H1 (cell line): ENCODE measurements at regions not wholly inside any gene's neighbourhood (a gene's known extent, or its start where the extent isn't known, plus 50 kb on each side); places are given as distances from the start of the nearest gene placed in this dataset.

Experiments used
- CTCF ChIA-PET: fragments of 300-600 bp; sonication (Branson Sonifier 250); formaldehyde crosslinking; loops from one replicate; lab custom pipeline; 2021; ENCODE audit not compliant: partially characterized antibody; lab: Charles Lee
- POLR2A ChIA-PET: fragments of 300-600 bp; sonication (Branson Sonifier 250); formaldehyde crosslinking; loops from one replicate; lab custom pipeline; 2021; ENCODE audit warnings: inconsistent platforms; ENCODE audit not compliant: partially characterized antibody; lab: Charles Lee
- DNase-seq, 2 experiments: peaks; one replicate each; pipeline versions ENCODE4 v3.0.0 to v3.0.0-alpha.2; 2010 to 2022; ENCODE audit warnings: low spot score in 2 of 2, low read depth in 1 of 2, mixed read lengths in 1 of 2
- FAIRE-seq: peaks from 2 replicates; lab custom pipeline; 2011; peaks lifted over from hg19 to GRCh38; lab: Jason Lieb, UNC
- H2AFZ ChIP-seq: 2 replicates; pipeline ENCODE4 v1.8.1; 2012; ENCODE audit warnings: low read length, inconsistent platforms
- H2AK5ac ChIP-seq: 2 replicates; pipeline ENCODE4 v1.6.1; 2013; ENCODE audit warnings: low read depth, low read length
- H2BK120ac ChIP-seq: replicated peaks from 2 replicates; pipeline ENCODE3; 2013; ENCODE audit warnings: low read depth, low read length, inconsistent platforms
- H2BK12ac ChIP-seq: 2 replicates; pipeline ENCODE4 v1.6.1; 2013; ENCODE audit warnings: low read depth, low read length
- H2BK15ac ChIP-seq: 2 replicates; pipeline ENCODE4 v1.6.1; 2013; ENCODE audit warnings: low read length
- H2BK20ac ChIP-seq: 2 replicates; pipeline ENCODE4 v1.6.1; 2013; ENCODE audit warnings: low read length
- H2BK5ac ChIP-seq: 2 replicates; pipeline ENCODE4 v1.6.1; 2013; ENCODE audit warnings: low read depth, low read length
- H3K14ac ChIP-seq: 2 replicates; pipeline ENCODE4 v1.6.1; 2013; ENCODE audit warnings: inconsistent platforms; ENCODE audit not compliant: insufficient read length
- H3K18ac ChIP-seq: 2 replicates; pipeline ENCODE4 v1.6.1; 2013; ENCODE audit warnings: low read length; ENCODE audit errors: extremely low read depth
- H3K23ac ChIP-seq: 2 replicates; pipeline ENCODE4 v1.6.1; 2013; ENCODE audit warnings: inconsistent platforms; ENCODE audit not compliant: insufficient read length
- H3K23me2 ChIP-seq: 2 replicates; pipeline ENCODE4 v1.6.1; 2013; ENCODE audit warnings: low read depth, low read length
- H3K27ac ChIP-seq: 2 replicates; pipeline ENCODE4 v1.6.1; 2011; ENCODE audit warnings: low read depth, low read length, inconsistent platforms
- H3K27me3 ChIP-seq, 4 experiments: replicated peaks in 1 of 4; 1 replicate in 1 of 4; 2 replicates in 3 of 4; pipeline versions ENCODE4 v1.6.1 to v1.8.1; 2011 to 2013; ENCODE audit warnings: low read length in 3 of 4, mild to moderate bottlenecking in 3 of 4, inconsistent platforms in 2 of 4, mixed read lengths in 2 of 4, moderate library complexity in 1 of 4; ENCODE audit not compliant: control insufficient read depth in 3 of 4, insufficient read depth in 3 of 4; ENCODE audit errors: extremely low read depth in 1 of 4
- H3K36me3 ChIP-seq, 4 experiments: 2 replicates each; pipeline versions ENCODE4 v1.6.1 to v1.8.1; 2011 to 2013; ENCODE audit warnings: mild to moderate bottlenecking in 4 of 4, low read length in 3 of 4, moderate library complexity in 2 of 4, control low read depth in 1 of 4, inconsistent platforms in 1 of 4; ENCODE audit not compliant: insufficient read depth in 4 of 4, control insufficient read depth in 2 of 4
- H3K4ac ChIP-seq: replicated peaks from 2 replicates; pipeline ENCODE3; 2013; ENCODE audit warnings: low read length, low read depth, mixed read lengths, inconsistent platforms; ENCODE audit not compliant: insufficient read length
- H3K4me1 ChIP-seq, 4 experiments: replicated peaks in 1 of 4; 1 replicate in 1 of 4; 2 replicates in 3 of 4; pipeline versions ENCODE4 v1.6.1 to v1.8.1; 2011 to 2013; ENCODE audit warnings: low read length in 3 of 4, inconsistent platforms in 2 of 4, mixed read lengths in 1 of 4; ENCODE audit not compliant: insufficient read depth in 4 of 4, control insufficient read depth in 3 of 4
- H3K4me2 ChIP-seq, 2 experiments: 2 replicates each; pipeline versions ENCODE4 v1.6.1 to v1.8.1; 2011 to 2013; ENCODE audit warnings: low read depth in 2 of 2, low read length in 2 of 2, control low read depth in 1 of 2, inconsistent platforms in 1 of 2, mild to moderate bottlenecking in 1 of 2; ENCODE audit not compliant: insufficient read depth in 1 of 2
- H3K4me3 ChIP-seq, 4 experiments: fragments of 200-600, 300-600 bp in 1 of 4; sonication (generic), shearing (Covaris generic), sonication (Bioruptor Twin) in 1 of 4; 2 replicates each; pipeline versions ENCODE4 v1.5.1 to v1.8.1; 2011 to 2016; ENCODE audit warnings: low read length in 4 of 4, low read depth in 3 of 4, control low read depth in 2 of 4, inconsistent platforms in 2 of 4, mild to moderate bottlenecking in 2 of 4, mixed read lengths in 1 of 4, moderate library complexity in 1 of 4; ENCODE audit not compliant: insufficient read depth in 2 of 4; ENCODE audit errors: extremely low read depth in 1 of 4
- H3K56ac ChIP-seq: replicated peaks from 2 replicates; pipeline ENCODE3; 2013; ENCODE audit warnings: low read depth, mild to moderate bottlenecking, mixed read lengths, low read length, inconsistent platforms; ENCODE audit not compliant: insufficient read length
- H3K79me1 ChIP-seq: 2 replicates; pipeline ENCODE4 v1.6.1; 2013; ENCODE audit warnings: low read depth, low read length, control low read depth
- H3K79me2 ChIP-seq, 2 experiments: 2 replicates each; pipeline versions ENCODE4 v1.6.1 to v1.8.1; 2012 to 2013; ENCODE audit warnings: low read length in 2 of 2, mild to moderate bottlenecking in 2 of 2, inconsistent platforms in 1 of 2; ENCODE audit not compliant: insufficient read depth in 2 of 2, control insufficient read depth in 1 of 2
- H3K9ac ChIP-seq, 4 experiments: replicated peaks in 1 of 4; 1 replicate in 1 of 4; 2 replicates in 3 of 4; pipeline versions ENCODE4 v1.6.1 to v1.8.1; 2011 to 2013; ENCODE audit warnings: low read depth in 3 of 4, low read length in 3 of 4, control low read depth in 2 of 4, mild to moderate bottlenecking in 2 of 4, moderate library complexity in 2 of 4, inconsistent platforms in 1 of 4; ENCODE audit errors: extremely low read depth in 1 of 4
- H3K9me3 ChIP-seq, 2 experiments: 2 replicates each; pipeline versions ENCODE4 v1.6.1 to v1.8.1; 2012 to 2013; ENCODE audit warnings: mild to moderate bottlenecking in 2 of 2, moderate library complexity in 2 of 2, control low read depth in 1 of 2, inconsistent platforms in 1 of 2, low read depth in 1 of 2, low read length in 1 of 2, mixed read lengths in 1 of 2; ENCODE audit not compliant: insufficient read depth in 2 of 2
- H4K20me1 ChIP-seq, 2 experiments: replicated peaks in 1 of 2; 2 replicates each; pipeline versions ENCODE3 to v1.8.1; 2011 to 2013; ENCODE audit warnings: inconsistent platforms in 2 of 2, low read length in 2 of 2, mild to moderate bottlenecking in 1 of 2; ENCODE audit not compliant: insufficient read depth in 2 of 2, control insufficient read depth in 1 of 2
- H4K5ac ChIP-seq: 2 replicates; pipeline ENCODE4 v1.6.1; 2013; ENCODE audit warnings: low read length, low read depth, mixed read lengths, inconsistent platforms; ENCODE audit not compliant: insufficient read length
- H4K8ac ChIP-seq: 2 replicates; pipeline ENCODE4 v1.8.0; 2013; ENCODE audit warnings: mild to moderate bottlenecking, moderate library complexity, low read length, inconsistent platforms; ENCODE audit not compliant: insufficient read depth; ENCODE audit errors: extremely low read depth
- H4K91ac ChIP-seq: replicated peaks from 2 replicates; pipeline ENCODE3; 2013; ENCODE audit warnings: low read length, mixed read lengths, inconsistent platforms; ENCODE audit not compliant: insufficient read length
- ATF2 ChIP-seq: IDR thresholded peaks from 2 replicates; pipeline ENCODE4 v1.6.1; 2012; ENCODE audit warnings: low read length, inconsistent platforms
- GTF2F1 ChIP-seq: IDR thresholded peaks from 2 replicates; pipeline ENCODE4 v1.6.1; 2012; ENCODE audit warnings: low read depth, low read length, improper control_type of control experiment, borderline replicate concordance
- WGBS, 2 experiments: shearing (Covaris generic) in 1 of 2; methylation state at CpG; one replicate each; pipeline versions ENCODE4 v1.1.6 to v1.1.7; 2013 to 2015; ENCODE audit warnings: low lambda C conversion rate in 2 of 2, mixed read lengths in 2 of 2, inconsistent platforms in 1 of 2, low coverage in 1 of 2, missing lambda C conversion rate in 1 of 2; ENCODE audit not compliant: insufficient replicate concordance in 2 of 2, insufficient coverage in 1 of 2, insufficient read length in 1 of 2; ENCODE audit errors: extremely low coverage in 1 of 2, missing lambda C conversion rate in 1 of 2; 5-methylcytosine and 5-hydroxymethylcytosine counted together

- H3K36me3 ChIP-seq, result no peaks in the 10 kb centered on the region
- TF ChIP-seq GTF2F1 (no peak), ATF2 (no peak)
- TF ChIP-seq, all 59 proteins: peak for 0
- WGBS, 2 experiments, result 90% methylated on average over 12 of the region's 12 CpGs; no CpG with 5 or more reads in 1 of the 2 experiments
- no peak overlapping the region for H3K4me2 ChIP-seq
- no peak overlapping the region; the same call in 1 of the 2 replicates for H3K27ac ChIP-seq
- no peak overlapping the region for H2BK5ac ChIP-seq
- no peak overlapping the region for H2BK20ac ChIP-seq
- H4K20me1 ChIP-seq, result no peaks in the 10 kb centered on the region
- H2BK15ac ChIP-seq, result no peak overlapping the region
- no peak overlapping the region for H2AK5ac ChIP-seq
- H3K4me1 ChIP-seq, result peaks cover 0 to 4% (median 1%) of the 10 kb centered on the region in 4 experiments; a peak in 2 of 7 replicates
- no peak overlapping the region for H2BK12ac ChIP-seq
- H3K9ac ChIP-seq, result no peak overlapping the region
- H4K8ac ChIP-seq, result peak overlapping the region; percentile 15; the same call in 1 of the 2 replicates
- H4K5ac ChIP-seq, result no peak overlapping the region
- no peak overlapping the region for H3K4me3 ChIP-seq
- FAIRE-seq (no peak), DNase-seq (no peak)
- POLR2A ChIA-PET, result no interaction called here
- H3K27me3 ChIP-seq, result no peaks in the 10 kb centered on the region; a peak in 1 of 7 replicates
- H3K4ac ChIP-seq, result no peak overlapping the region
- H3K23me2 ChIP-seq, result peaks cover 5% of the 10 kb centered on the region; the same call in 1 of the 2 replicates
- no peak overlapping the region for H2AFZ ChIP-seq
- H4K91ac ChIP-seq, result no peak overlapping the region
- no peak overlapping the region for H2BK120ac ChIP-seq
- H3K18ac ChIP-seq, result no peak overlapping the region
- H3K14ac ChIP-seq, result no peak overlapping the region
- no peak overlapping the region for H3K56ac ChIP-seq
- no peaks in the 10 kb centered on the region for H3K9me3 ChIP-seq
- CTCF ChIA-PET, result interaction anchor here (0.6 to 7.5 kb wide), 3 partner anchors 36 to 114 kb away, joined by 3 to 64 read pairs (median 3); no protein-coding TSS in a partner anchor
- H3K79me1 ChIP-seq, result no peaks in the 10 kb centered on the region
- no peak overlapping the region for H3K23ac ChIP-seq
- H3K79me2 ChIP-seq, result no peaks in the 10 kb centered on the region
These were observed 80.4 kb downstream of the DHCR7 start for GRCh38 chr11:71367756-71368155.
